H4 (cell line): ENCODE measurements at regions not wholly inside any gene's neighbourhood (a gene's known extent, or its start where the extent isn't known, plus 50 kb on each side); places are given as distances from the start of the nearest gene placed in this dataset.
"Not testable (repeated sequence)": the region's sequence is repeated elsewhere in the genome, so short reads cannot be mapped to it uniquely, and the experiment has no call there.

Source experiments
- DNase-seq: peaks from one replicate; pipeline ENCODE4 v3.0.0-alpha.2; 2015; ENCODE audit warnings: low spot score

- DNase-seq: not testable (repeated sequence)
These were observed 1131.9 kb downstream of the TMEM121 start for GRCh38 chr14:106658066-106658860.

GRCh38 chr14:106661561-106661960 lies 1135.2 kb downstream of the TMEM121 start:
- not testable (repeated sequence) for DNase-seq

GRCh38 chr14:106662936-106663550 lies 1136.7 kb downstream of the TMEM121 start:
- no peak for DNase-seq

- DNase-seq: not testable (repeated sequence)
These were observed 1137.5 kb downstream of the TMEM121 start for GRCh38 chr14:106663805-106664410.

- DNase-seq: no peak
These were observed 1139.4 kb downstream of the TMEM121 start for GRCh38 chr14:106665814-106666213.

- no peak for DNase-seq
These were observed 1140.0 kb downstream of the TMEM121 start for GRCh38 chr14:106666341-106666740.

- no peak for DNase-seq
These were observed 1143.6 kb downstream of the TMEM121 start for GRCh38 chr14:106670011-106670410.

- DNase-seq: not testable (repeated sequence)
These were observed 1147.7 kb downstream of the TMEM121 start for GRCh38 chr14:106674093-106674492.

- DNase-seq: not testable (repeated sequence)
These were observed 1148.2 kb downstream of the TMEM121 start for GRCh38 chr14:106674509-106675125.

GRCh38 chr14:106675716-106676115 lies 1149.3 kb downstream of the TMEM121 start:
- not testable (repeated sequence) for DNase-seq

- no peak for DNase-seq
These were observed 1153.4 kb downstream of the TMEM121 start for GRCh38 chr14:106679776-106680175.

- DNase-seq: no peak
These were observed 1154.8 kb downstream of the TMEM121 start for GRCh38 chr14:106681161-106681560.

- no peak for DNase-seq
These were observed 1155.2 kb downstream of the TMEM121 start for GRCh38 chr14:106681568-106681967.

GRCh38 chr14:106683631-106684030 lies 1157.2 kb downstream of the TMEM121 start:
- DNase-seq: no peak

- DNase-seq: no peak
These were observed 1160.2 kb downstream of the TMEM121 start for GRCh38 chr14:106686533-106686932.

- no peak for DNase-seq
These were observed 1164.0 kb downstream of the TMEM121 start for GRCh38 chr14:106690333-106690891.

- peak; percentile 8 for DNase-seq
These were observed 1165.4 kb downstream of the TMEM121 start for GRCh38 chr14:106691601-106692291.

GRCh38 chr14:106694638-106695393 lies 1168.4 kb downstream of the TMEM121 start:
- peak; percentile 53 for DNase-seq

GRCh38 chr14:106698620-106699267 lies 1172.4 kb downstream of the TMEM121 start:
- DNase-seq: not testable (repeated sequence)

GRCh38 chr14:106703651-106704050 lies 1177.3 kb downstream of the TMEM121 start:
- not testable (repeated sequence) for DNase-seq
